SU-DHL-6 (cell line): ENCODE measurements at regions not wholly inside any gene's neighbourhood (a gene's known extent, or its start where the extent isn't known, plus 50 kb on each side); places are given as distances from the start of the nearest gene placed in this dataset.

Experiments
- H2AFZ ChIP-seq: fragments of 200-600 bp; sonication (generic); 2 replicates; pipeline ENCODE4 v1.6.1; 2014; ENCODE audit warnings: low read depth, mild to moderate bottlenecking, moderate library complexity, mixed read lengths, antibody characterized with exemption, low read length; ENCODE audit not compliant: severe bottlenecking
- H3F3A ChIP-seq: fragments of 200-600 bp; shearing (Covaris generic); 2 replicates; pipeline ENCODE4 v1.6.0; 2016; ENCODE audit warnings: antibody characterized with exemption, mild to moderate bottlenecking; ENCODE audit not compliant: insufficient read depth
- H3K27ac ChIP-seq: fragments of 200-600 bp; sonication (generic); 2 replicates; pipeline ENCODE4 v1.5.1; 2016; ENCODE audit warnings: low read depth, mild to moderate bottlenecking, low read length, moderate library complexity, mixed read lengths
- H3K27me3 ChIP-seq: fragments of 200-600 bp; sonication (generic), shearing (Covaris generic); 2 replicates; pipeline ENCODE4 v1.6.0; 2014; ENCODE audit warnings: mild to moderate bottlenecking, low read length
- H3K36me3 ChIP-seq: fragments of 200-600 bp; sonication (generic); 2 replicates; pipeline ENCODE4 v1.6.1; 2014; ENCODE audit warnings: mild to moderate bottlenecking, low read length, mixed read lengths
- H3K4me2 ChIP-seq: fragments of 300-600, 200-600 bp; shearing (Covaris generic), sonication (generic); 2 replicates; pipeline ENCODE4 v1.6.0; 2014; ENCODE audit warnings: low read length, low read depth, mild to moderate bottlenecking; ENCODE audit not compliant: poor library complexity, severe bottlenecking
- H3K4me3 ChIP-seq: fragments of 200-600 bp; sonication (generic); 2 replicates; pipeline ENCODE4 v1.5.1; 2014; ENCODE audit warnings: antibody characterized with exemption, low read length, mild to moderate bottlenecking, mixed read lengths; ENCODE audit not compliant: insufficient read depth, poor library complexity, severe bottlenecking
- H3K79me2 ChIP-seq: fragments of 200-600 bp; sonication (generic); 2 replicates; pipeline ENCODE4 v1.6.1; 2014; ENCODE audit warnings: mild to moderate bottlenecking, low read length, moderate library complexity; ENCODE audit not compliant: insufficient read depth
- H3K9ac ChIP-seq: fragments of 200-600 bp; sonication (generic); 2 replicates; pipeline ENCODE4 v1.7.0; 2014; ENCODE audit warnings: mild to moderate bottlenecking, low read length
- H3K9me2 ChIP-seq: fragments of 200-600 bp; sonication (generic); replicated peaks from 2 replicates; pipeline ENCODE4 v1.6.1; 2014; ENCODE audit warnings: low read length; ENCODE audit not compliant: insufficient read depth
- H3K9me3 ChIP-seq: fragments of 200-600 bp; sonication (generic); 2 replicates; pipeline ENCODE4 v1.6.1; 2014; ENCODE audit warnings: low read length, mixed read lengths; ENCODE audit not compliant: insufficient read depth
- H4K20me1 ChIP-seq: fragments of 200-600 bp; sonication (generic); 2 replicates; pipeline ENCODE4 v1.6.1; 2014; ENCODE audit warnings: low read depth, mild to moderate bottlenecking, antibody characterized with exemption, low read length, moderate library complexity, mixed read lengths
- EZH2phosphoT487 ChIP-seq: fragments of 200-600 bp; sonication (generic), shearing (Covaris generic); conservative IDR thresholded peaks from 2 replicates; pipeline ENCODE4 v1.6.1; 2018; ENCODE audit warnings: mild to moderate bottlenecking, antibody characterized with exemption, low read length, moderate library complexity, mixed read lengths
- TF ChIP-seq, protein P1 (sequence below): fragments of 200-600 bp; sonication (generic); IDR thresholded peaks from one replicate; pipeline ENCODE4 v1.5.1; 2017; ENCODE audit warnings: antibody characterized with exemption, mild to moderate bottlenecking, low read length, moderate library complexity; ENCODE audit not compliant: insufficient read depth, poor library complexity, severe bottlenecking

DNA sequence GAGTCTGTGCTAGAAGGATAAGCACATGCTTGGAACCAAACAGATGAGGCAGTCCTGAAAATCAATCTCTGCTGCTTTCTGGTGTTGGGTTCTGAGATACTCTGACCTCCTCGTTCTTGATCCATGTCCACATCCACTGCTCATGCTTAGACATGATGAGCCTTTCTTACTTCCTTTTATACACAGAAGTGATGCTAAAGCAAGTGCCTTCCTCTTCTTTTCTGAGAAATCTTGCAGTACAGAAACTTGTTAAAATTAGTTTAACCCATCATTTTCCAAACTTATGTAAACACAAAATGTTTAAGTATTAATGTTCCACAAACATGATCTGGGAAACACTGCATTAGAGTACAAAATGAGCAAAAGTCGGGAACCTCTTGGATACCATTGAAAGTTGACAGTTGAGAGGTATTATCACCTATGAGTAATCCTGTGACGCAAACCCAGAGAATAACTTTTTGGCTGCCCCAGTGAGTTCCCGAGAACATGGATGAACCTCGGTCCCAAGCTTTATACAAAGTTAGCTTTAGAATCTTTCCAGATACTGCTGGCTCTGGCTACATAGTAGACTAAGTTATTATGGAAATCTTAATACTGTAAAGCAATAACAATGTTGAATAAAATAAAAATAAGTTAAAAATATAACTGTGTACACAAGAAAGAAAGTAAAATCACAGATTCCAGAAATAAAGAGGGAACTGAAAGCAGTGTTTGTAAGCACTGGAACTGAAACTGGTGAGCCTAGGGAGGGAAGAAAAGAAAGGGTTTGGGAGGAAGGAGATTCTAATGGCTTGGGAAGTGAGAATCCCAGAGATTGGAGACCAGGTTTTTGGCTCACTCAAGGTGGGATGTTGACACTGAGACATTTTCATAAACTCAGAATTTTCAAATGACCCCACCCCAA is 429.3 kb upstream of the RUNX1 start:
- no peak overlapping the region for H3K4me3 ChIP-seq
- no peak overlapping the region for H3K27ac ChIP-seq
- no peak overlapping the region for H3K9ac ChIP-seq
- no peaks in the 10 kb centered on the region for H3F3A ChIP-seq
- H2AFZ ChIP-seq, result no peak overlapping the region
- H3K27me3 ChIP-seq, result 0 out of 2 replicates have a peak, but pooled peaks cover 6% of the 10 kb centered on the region
- no peaks in the 10 kb centered on the region for H4K20me1 ChIP-seq
- H3K4me2 ChIP-seq, result no peak overlapping the region
- H3K9me2 ChIP-seq, result no peaks in the 10 kb centered on the region; the same call in 1 of the 2 replicates
- 0 out of 2 replicates have a peak, but pooled peaks cover 8% of the 10 kb centered on the region for H3K9me3 ChIP-seq
- TF ChIP-seq, protein P1, sequence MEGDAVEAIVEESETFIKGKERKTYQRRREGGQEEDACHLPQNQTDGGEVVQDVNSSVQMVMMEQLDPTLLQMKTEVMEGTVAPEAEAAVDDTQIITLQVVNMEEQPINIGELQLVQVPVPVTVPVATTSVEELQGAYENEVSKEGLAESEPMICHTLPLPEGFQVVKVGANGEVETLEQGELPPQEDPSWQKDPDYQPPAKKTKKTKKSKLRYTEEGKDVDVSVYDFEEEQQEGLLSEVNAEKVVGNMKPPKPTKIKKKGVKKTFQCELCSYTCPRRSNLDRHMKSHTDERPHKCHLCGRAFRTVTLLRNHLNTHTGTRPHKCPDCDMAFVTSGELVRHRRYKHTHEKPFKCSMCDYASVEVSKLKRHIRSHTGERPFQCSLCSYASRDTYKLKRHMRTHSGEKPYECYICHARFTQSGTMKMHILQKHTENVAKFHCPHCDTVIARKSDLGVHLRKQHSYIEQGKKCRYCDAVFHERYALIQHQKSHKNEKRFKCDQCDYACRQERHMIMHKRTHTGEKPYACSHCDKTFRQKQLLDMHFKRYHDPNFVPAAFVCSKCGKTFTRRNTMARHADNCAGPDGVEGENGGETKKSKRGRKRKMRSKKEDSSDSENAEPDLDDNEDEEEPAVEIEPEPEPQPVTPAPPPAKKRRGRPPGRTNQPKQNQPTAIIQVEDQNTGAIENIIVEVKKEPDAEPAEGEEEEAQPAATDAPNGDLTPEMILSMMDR, result no peak
- no peak for TF ChIP-seq EZH2phosphoT487
- no peaks in the 10 kb centered on the region for H3K79me2 ChIP-seq
- H3K36me3 ChIP-seq, result 0 out of 2 replicates have a peak, but pooled peaks cover 3% of the 10 kb centered on the region

DNA sequence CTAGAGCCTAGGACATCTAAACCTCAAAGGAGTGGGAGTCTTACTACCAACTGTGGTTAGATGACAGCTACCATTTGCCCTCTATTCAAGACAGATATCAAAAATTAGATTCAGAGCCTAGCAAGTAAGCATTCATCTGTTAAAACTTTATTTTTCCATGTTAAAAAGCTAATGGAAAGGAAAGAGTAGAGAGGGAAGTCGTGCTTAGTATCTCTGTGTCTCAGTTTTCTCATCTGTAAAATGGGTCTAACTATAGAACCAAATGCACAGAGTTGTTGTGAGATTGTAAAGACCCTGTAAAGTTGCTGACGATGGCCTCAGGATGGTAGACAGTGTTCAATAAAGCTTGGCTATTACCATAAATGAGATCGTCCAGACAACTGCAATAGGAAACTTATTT is 428.5 kb upstream of the RUNX1 start:
- Histone ChIP-seq H3K4me2 (no peak overlapping the region), H3K36me3 (0 out of 2 replicates have a peak, but pooled peaks cover 3% of the 10 kb centered on the region), H3F3A (no peaks in the 10 kb centered on the region), H3K27me3 (0 out of 2 replicates have a peak, but pooled peaks cover 6% of the 10 kb centered on the region), H2AFZ (no peak overlapping the region), H3K4me3 (no peak overlapping the region), H4K20me1 (no peaks in the 10 kb centered on the region), H3K9me2 (no peaks in the 10 kb centered on the region), H3K9me3 (0 out of 2 replicates have a peak, but pooled peaks cover 8% of the 10 kb centered on the region), H3K9ac (no peak overlapping the region), H3K79me2 (no peaks in the 10 kb centered on the region), H3K27ac (no peak overlapping the region)
- TF ChIP-seq, protein P1, result no peak
- no peak for TF ChIP-seq EZH2phosphoT487

DNA sequence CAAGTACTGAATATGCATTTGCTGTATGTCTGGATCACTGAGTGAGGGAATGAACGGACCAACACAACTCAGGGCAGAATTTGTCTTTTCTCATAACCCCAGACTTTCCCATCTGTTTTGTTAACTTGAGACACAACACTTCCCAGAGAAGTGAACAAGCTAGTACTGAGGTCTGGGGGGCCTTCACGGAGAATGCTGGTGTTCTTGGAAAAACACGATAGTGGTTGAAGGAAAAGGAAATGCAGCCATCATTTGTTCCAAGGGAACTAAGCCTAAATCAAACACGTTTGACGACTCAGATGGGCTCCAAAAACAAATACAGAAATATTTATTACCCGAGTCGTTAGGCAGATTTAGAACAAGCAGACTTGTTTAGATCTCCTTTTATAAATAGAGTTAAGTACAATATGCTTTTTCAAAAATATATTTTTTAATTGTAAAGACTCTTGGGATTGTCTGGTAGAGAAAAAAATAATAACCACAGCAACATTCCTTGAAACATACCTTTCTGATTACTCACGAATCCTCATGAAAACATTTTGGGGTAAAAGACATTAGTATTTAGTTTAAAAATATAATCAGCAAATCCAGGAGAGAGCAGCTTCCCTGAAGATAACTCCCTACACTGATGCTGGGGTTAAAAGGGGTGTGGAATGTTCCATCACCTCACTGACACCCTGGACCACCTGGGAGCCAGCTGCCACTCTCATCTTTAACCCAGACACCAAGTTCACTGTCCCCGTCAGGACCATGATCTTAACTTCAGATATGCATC is 427.7 kb upstream of the RUNX1 start:
- H3K4me2 ChIP-seq, result no peak overlapping the region
- 0 out of 2 replicates have a peak, but pooled peaks cover 6% of the 10 kb centered on the region for H3K27me3 ChIP-seq
- H3K36me3 ChIP-seq, result 0 out of 2 replicates have a peak, but pooled peaks cover 3% of the 10 kb centered on the region
- 0 out of 2 replicates have a peak, but pooled peaks cover 8% of the 10 kb centered on the region for H3K9me3 ChIP-seq
- no peaks in the 10 kb centered on the region for H3K9me2 ChIP-seq
- H4K20me1 ChIP-seq, result no peaks in the 10 kb centered on the region
- H3K4me3 ChIP-seq, result no peak overlapping the region
- TF ChIP-seq, protein P1, result no peak
- TF ChIP-seq EZH2phosphoT487, result no peak
- H2AFZ ChIP-seq, result no peak overlapping the region
- H3K9ac ChIP-seq, result no peak overlapping the region
- H3K79me2 ChIP-seq, result no peaks in the 10 kb centered on the region
- no peaks in the 10 kb centered on the region for H3F3A ChIP-seq
- H3K27ac ChIP-seq, result no peak overlapping the region
